ENCODE measurements at regions not wholly inside any gene's neighbourhood (a gene's known extent, or its start where the extent isn't known, plus 50 kb on each side); places are given as distances from the start of the nearest gene placed in this dataset.

DNA sequence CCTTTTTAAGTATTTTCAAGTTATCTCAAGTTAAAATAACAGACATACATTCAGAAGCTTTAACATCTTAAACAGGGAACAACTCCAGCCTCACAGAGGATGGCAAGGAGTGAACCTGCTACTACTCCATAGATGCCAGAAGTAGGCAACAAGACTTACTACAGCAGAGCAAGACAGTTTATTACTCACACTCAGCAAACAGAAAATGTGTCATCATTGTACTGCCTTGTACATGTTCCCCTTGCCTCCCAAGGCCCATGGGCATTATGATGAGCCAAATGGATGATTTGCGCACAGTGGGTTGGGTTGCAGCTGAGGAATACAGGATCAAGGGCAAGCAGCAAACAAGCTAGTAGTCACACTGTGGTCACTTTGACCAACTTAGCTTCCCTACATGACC lies 80.6 kb upstream of the VRK2 start:
- Histone ChIP-seq H3K27me3 (no peaks in the 10 kb centered on the region), H3K36me3 (no peaks in the 10 kb centered on the region), H3K27ac (no peak overlapping the region), H3K4me1 (ENCODE audit: insufficient read depth) (no peaks in the 10 kb centered on the region), H3K4me3 (no peak overlapping the region), H3K9me3 (no peaks in the 10 kb centered on the region)
- 97 to 100% (median 98%) methylated on average over 1 of the region's 1 CpG for WGBS, 3 donors
- intact Hi-C loops (cut with DNase I), result no loop called here
- no peak for TF ChIP-seq POLR2A (IDR thresholded peaks at IDR 0.05)
- TF ChIP-seq, protein P1, sequence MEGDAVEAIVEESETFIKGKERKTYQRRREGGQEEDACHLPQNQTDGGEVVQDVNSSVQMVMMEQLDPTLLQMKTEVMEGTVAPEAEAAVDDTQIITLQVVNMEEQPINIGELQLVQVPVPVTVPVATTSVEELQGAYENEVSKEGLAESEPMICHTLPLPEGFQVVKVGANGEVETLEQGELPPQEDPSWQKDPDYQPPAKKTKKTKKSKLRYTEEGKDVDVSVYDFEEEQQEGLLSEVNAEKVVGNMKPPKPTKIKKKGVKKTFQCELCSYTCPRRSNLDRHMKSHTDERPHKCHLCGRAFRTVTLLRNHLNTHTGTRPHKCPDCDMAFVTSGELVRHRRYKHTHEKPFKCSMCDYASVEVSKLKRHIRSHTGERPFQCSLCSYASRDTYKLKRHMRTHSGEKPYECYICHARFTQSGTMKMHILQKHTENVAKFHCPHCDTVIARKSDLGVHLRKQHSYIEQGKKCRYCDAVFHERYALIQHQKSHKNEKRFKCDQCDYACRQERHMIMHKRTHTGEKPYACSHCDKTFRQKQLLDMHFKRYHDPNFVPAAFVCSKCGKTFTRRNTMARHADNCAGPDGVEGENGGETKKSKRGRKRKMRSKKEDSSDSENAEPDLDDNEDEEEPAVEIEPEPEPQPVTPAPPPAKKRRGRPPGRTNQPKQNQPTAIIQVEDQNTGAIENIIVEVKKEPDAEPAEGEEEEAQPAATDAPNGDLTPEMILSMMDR (IDR thresholded peaks at IDR 0.05), result no peak
- no peak for TF ChIP-seq EP300 (IDR thresholded peaks at IDR 0.05)
- DNase-seq, result no peak

DNA sequence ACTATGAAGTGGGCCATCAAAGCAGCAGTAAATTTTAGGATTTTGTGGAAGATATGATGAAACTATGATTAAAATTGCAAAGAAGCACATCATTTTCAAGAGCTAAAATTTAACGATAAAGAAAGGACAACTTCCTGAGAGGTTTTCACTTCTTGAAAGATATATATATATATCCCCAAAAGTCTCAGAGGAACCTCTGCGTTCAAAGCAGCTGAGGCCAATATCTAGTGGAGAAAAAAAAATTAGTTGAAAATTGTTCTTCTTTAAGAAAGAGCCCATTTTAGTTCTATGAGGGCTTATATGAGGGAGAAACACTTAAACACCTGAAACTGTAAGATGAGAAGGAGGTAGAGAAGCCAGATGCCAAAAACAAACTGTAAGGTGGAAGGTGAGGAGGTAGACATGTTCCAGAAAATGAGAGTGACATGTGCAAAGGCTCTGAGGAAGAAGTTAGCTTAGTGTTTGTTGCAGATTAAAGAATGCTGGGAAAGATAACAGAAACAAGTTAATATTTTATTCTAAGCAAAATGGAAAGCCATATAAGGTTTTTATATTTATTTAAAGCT lies 72.9 kb upstream of the VRK2 start:
- Histone ChIP-seq H3K4me3 (no peak overlapping the region), H3K27ac (no peak overlapping the region), H3K36me3 (no peaks in the 10 kb centered on the region), H3K9me3 (no peaks in the 10 kb centered on the region), H3K4me1 (ENCODE audit: insufficient read depth) (no peaks in the 10 kb centered on the region), H3K27me3 (no peaks in the 10 kb centered on the region)
- intact Hi-C loops (cut with DNase I), result no loop called here
- 87 to 90% (median 87%) methylated on average over 2 of the region's 2 CpGs for WGBS, 3 donors
- TF ChIP-seq, protein P1 (IDR thresholded peaks at IDR 0.05), result no peak
- TF ChIP-seq EP300 (IDR thresholded peaks at IDR 0.05) (no peak), POLR2A (IDR thresholded peaks at IDR 0.05) (no peak)
- DNase-seq, result no peak

- H3K36me3 ChIP-seq, result no peaks in the 10 kb centered on the region
- 88 to 91% (median 90%) methylated on average over 4 of the region's 4 CpGs for WGBS, 3 donors
Observed at GRCh38 chr2:57979158-57979557, 67.4 kb upstream of the VRK2 start.

GRCh38 chr2:57981083-57981768 lies 65.4 kb upstream of the VRK2 start:
- no peaks in the 10 kb centered on the region for H3K27me3 ChIP-seq
- 52 to 62% (median 53%) methylated on average over 1 of the region's 1 CpG for WGBS, 3 donors
- intact Hi-C loops (cut with DNase I), result no loop called here
- no peak for TF ChIP-seq POLR2A (IDR thresholded peaks at IDR 0.05)
- no peak for TF ChIP-seq EP300 (IDR thresholded peaks at IDR 0.05)
- TF ChIP-seq, protein P1 (IDR thresholded peaks at IDR 0.05), result no peak
- DNase-seq, result no peak
- no peaks in the 10 kb centered on the region for H3K9me3 ChIP-seq
- H3K27ac ChIP-seq, result no peak overlapping the region
- no peak overlapping the region for H3K4me3 ChIP-seq
- H3K4me1 ChIP-seq (ENCODE audit: insufficient read depth), result no peaks in the 10 kb centered on the region
- no peaks in the 10 kb centered on the region for H3K36me3 ChIP-seq

More at GRCh38 chr2:57979158-57979557, 67.4 kb upstream of the VRK2 start:
- intact Hi-C loops (cut with DNase I), result no loop called here
- Histone ChIP-seq H3K4me1 (ENCODE audit: insufficient read depth) (no peaks in the 10 kb centered on the region), H3K27ac (no peak overlapping the region), H3K4me3 (no peak overlapping the region), H3K9me3 (no peaks in the 10 kb centered on the region), H3K27me3 (no peaks in the 10 kb centered on the region)
- TF ChIP-seq, protein P1 (IDR thresholded peaks at IDR 0.05), result no peak
- no peak for DNase-seq

Measured in ovary (tissue), 7 donors.